ENCODE measurements at regions not wholly inside any gene's neighbourhood (a gene's known extent, or its start where the extent isn't known, plus 50 kb on each side); places are given as distances from the start of the nearest gene placed in this dataset.
"Not testable (repeated sequence)": the region's sequence is repeated elsewhere in the genome, so short reads cannot be mapped to it uniquely, and the experiment has no call there.

GRCh38 chr6:68197356-68197755, 437.7 kb upstream of the ADGRB3 start:
- Histone ChIP-seq H3K4me2 (no peak overlapping the region), H3K27ac (no peak overlapping the region), H3K4me1 (no peaks in the 10 kb centered on the region), H3K4me3 (no peak overlapping the region), H3K9me3 (no peaks in the 10 kb centered on the region)
- 0% methylated on average over 1 of the region's 1 CpG for WGBS (ENCODE audit: missing lambda C conversion rate)
- ChIA-PET POLR2A (no interaction called here), CTCF (no interaction called here)
- DNase-seq (ENCODE audit: low read depth in 1 of 2, low spot score in 1 of 2) (no peak), FAIRE-seq (no peak), ATAC-seq (no peak)
- no peak for TF ChIP-seq KDM5A (IDR thresholded peaks at IDR 0.05)
- TF ChIP-seq JUNB (IDR thresholded peaks at IDR 0.05): no peak

- FAIRE-seq: no peak
- no peak overlapping the region for H3K27ac ChIP-seq
- no peaks in the 10 kb centered on the region for H3K4me1 ChIP-seq
- H3K4me3 ChIP-seq: no peak overlapping the region
- ChIA-PET CTCF (no interaction called here), POLR2A (no interaction called here)
- TF ChIP-seq CTCF (IDR thresholded peaks at IDR 0.05) (no peak), FOSL2 (IDR thresholded peaks at IDR 0.05) (no peak), FOSL2 (CRISPR knock-in tag; IDR thresholded peaks at IDR 0.05) (no peak), POLR2AphosphoS2 (conservative IDR thresholded peaks at IDR 0.05; ENCODE audit: low read length) (no peak), EHF (CRISPR knock-in tag; IDR thresholded peaks at IDR 0.05) (no peak), JUN (IDR thresholded peaks at IDR 0.05) (no peak), MYC (IDR thresholded peaks at IDR 0.05; ENCODE audit: borderline replicate concordance, low read length) (no peak), PBX3 (IDR thresholded peaks at IDR 0.05) (no peak)
- 2% methylated on average over 3 of the region's 3 CpGs for WGBS (ENCODE audit: missing lambda C conversion rate)
- no peak for ATAC-seq
- DNase-seq (ENCODE audit: low read depth in 1 of 2, low spot score in 1 of 2): peak in 1 of 2 experiments; percentile 12
- no peak overlapping the region for H3K4me2 ChIP-seq
- no peaks in the 10 kb centered on the region for H3K9me3 ChIP-seq
These were observed 438.4 kb upstream of the ADGRB3 start for GRCh38 chr6:68196645-68197044.

GRCh38 chr6:68195753-68196152, 439.3 kb upstream of the ADGRB3 start:
- ATAC-seq; H3K9me3 ChIP-seq; H3K4me2 ChIP-seq; H3K4me3 ChIP-seq; H3K4me1 ChIP-seq; CTCF ChIA-PET; POLR2A ChIA-PET; H3K27ac ChIP-seq; DNase-seq (ENCODE audit: low read depth in 1 of 2, low spot score in 1 of 2); FAIRE-seq: not testable (repeated sequence)
- 8% methylated on average over 2 of the region's 2 CpGs for WGBS (ENCODE audit: missing lambda C conversion rate)

- Histone ChIP-seq H3K4me2 (no peak overlapping the region), H3K4me1 (no peaks in the 10 kb centered on the region), H3K27ac (no peak overlapping the region), H3K9me3 (no peaks in the 10 kb centered on the region), H3K4me3 (no peak overlapping the region)
- ChIA-PET CTCF (no interaction called here), POLR2A (no interaction called here)
- WGBS (ENCODE audit: missing lambda C conversion rate): 9% methylated on average over 3 of the region's 7 CpGs
- FAIRE-seq (no peak), ATAC-seq (no peak), DNase-seq (ENCODE audit: low read depth in 1 of 2, low spot score in 1 of 2) (no peak)
- TF ChIP-seq PBX3 (IDR thresholded peaks at IDR 0.05) (no peak), POLR2AphosphoS2 (conservative IDR thresholded peaks at IDR 0.05; ENCODE audit: low read length) (no peak), POLR2A (IDR thresholded peaks at IDR 0.05; ENCODE audit: low read length) (no peak), KDM1A (IDR thresholded peaks at IDR 0.05; ENCODE audit: low read depth) (no peak), NPAS2 (CRISPR knock-in tag; IDR thresholded peaks at IDR 0.05; ENCODE audit: borderline replicate concordance) (no peak), CEBPB (IDR thresholded peaks at IDR 0.05) (no peak), PHF8 (IDR thresholded peaks at IDR 0.05; ENCODE audit: borderline replicate concordance, low read depth) (no peak), ZC3H11A (IDR thresholded peaks at IDR 0.05) (no peak), CTCF (IDR thresholded peaks at IDR 0.05) (no peak), CBX2 (IDR thresholded peaks at IDR 0.05; ENCODE audit: borderline replicate concordance, low read depth) (no peak), EP300 (IDR thresholded peaks at IDR 0.05) (no peak)
These were observed 440.1 kb upstream of the ADGRB3 start for GRCh38 chr6:68194846-68195478.

Measured in A549 (cell line).